GM19468 (cell line): ENCODE measurements at regions not wholly inside any gene's neighbourhood (a gene's known extent, or its start where the extent isn't known, plus 50 kb on each side); places are given as distances from the start of the nearest gene placed in this dataset.
"Not testable (repeated sequence)": the region's sequence is repeated elsewhere in the genome, so short reads cannot be mapped to it uniquely, and the experiment has no call there.

Source experiments
- ATAC-seq: cut with Tn5 transposase; IDR thresholded peaks from one replicate; pipeline ENCODE4 v1.9.1; 2021; ENCODE audit warnings: mild to moderate bottlenecking, moderate library complexity, moderate number of reproducible peaks; ENCODE audit not compliant: unreplicated experiment; ENCODE audit errors: extremely low read depth

GRCh38 chr12:83889745-83890144, 1022.9 kb downstream of the SLC6A15 start:
- no peak for ATAC-seq

DNA sequence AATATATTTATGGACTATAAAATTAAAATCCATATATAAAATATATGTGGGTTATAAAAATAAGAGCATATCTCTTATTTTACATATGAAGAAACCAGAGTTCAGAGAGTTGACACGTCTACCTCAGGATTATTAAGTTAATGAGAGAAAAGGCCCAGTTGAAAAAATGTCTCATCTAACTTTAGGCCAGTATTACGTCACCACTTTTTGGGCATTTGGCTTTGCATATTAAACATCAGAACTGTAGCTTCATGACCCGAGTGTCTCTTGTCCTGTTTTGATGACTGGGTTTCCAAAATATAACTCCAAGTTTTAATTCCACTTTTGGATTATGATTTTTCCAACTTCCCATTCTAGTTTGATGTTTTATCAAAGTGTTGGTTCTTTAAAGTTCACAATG, 1026.1 kb downstream of the SLC6A15 start:
- ATAC-seq = no peak

GRCh38 chr12:83870921-83871599, 1041.5 kb downstream of the SLC6A15 start:
- ATAC-seq = not testable (repeated sequence)

DNA sequence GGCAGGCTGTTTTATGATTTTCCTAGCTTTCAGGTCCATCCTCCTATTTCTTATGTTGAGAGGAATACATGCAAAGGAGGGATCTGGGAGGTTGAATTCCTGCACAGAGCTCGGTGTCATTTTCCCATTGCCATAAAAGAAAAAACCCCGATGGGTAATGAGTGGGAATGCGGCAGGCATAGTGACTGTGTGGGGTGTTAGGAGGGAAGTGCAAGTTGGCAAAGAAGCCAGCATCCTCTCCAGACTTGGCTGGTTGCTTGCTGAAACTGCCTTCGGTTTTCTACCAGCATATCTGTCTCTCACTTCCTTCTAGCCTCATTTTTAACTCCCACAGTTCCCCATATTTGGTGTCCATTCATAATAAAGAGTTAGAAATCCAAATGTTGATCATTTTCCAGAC, 1046.1 kb downstream of the SLC6A15 start:
- no peak for ATAC-seq

DNA sequence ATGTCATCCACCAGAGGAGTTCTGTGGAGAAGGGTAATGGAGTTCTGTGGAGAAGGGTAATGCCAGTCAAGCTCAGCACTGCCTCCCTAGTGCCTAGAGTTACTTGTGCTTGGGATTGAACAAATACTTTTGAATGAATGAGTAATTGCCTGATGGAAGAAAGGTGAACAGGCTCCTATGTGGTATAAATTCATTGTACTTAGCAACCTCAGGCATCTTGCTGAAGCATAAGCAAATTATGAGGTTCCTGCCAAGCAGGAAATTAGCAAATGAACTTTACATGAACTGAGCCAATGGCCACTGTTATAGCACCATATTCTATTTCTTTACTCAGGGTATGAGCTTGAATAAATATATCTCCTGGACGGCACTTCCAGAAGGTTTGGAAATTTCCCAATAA, 1047.2 kb downstream of the SLC6A15 start:
- no peak for ATAC-seq

- ATAC-seq = no peak
Observed at GRCh38 chr12:83864054-83864453, 1048.5 kb downstream of the SLC6A15 start.

DNA sequence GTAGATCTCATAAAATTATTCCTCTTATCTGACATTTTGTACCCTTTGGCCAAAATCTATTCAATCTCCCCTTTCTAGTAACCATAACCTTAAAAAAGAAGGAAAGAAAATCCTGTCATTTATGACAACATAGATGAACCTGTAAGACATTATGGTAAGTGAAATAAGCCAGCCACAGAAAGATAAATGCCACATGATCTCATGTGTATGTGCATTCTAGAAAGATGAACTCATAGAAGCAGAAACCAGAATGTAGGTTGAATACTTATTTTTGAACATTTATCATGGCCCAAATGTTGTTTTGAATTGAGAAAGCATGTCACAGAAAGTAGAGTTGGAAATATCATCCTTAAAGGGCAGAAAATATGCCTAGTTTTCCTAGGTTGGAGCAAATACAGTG, 1053.6 kb downstream of the SLC6A15 start:
- ATAC-seq = no peak

DNA sequence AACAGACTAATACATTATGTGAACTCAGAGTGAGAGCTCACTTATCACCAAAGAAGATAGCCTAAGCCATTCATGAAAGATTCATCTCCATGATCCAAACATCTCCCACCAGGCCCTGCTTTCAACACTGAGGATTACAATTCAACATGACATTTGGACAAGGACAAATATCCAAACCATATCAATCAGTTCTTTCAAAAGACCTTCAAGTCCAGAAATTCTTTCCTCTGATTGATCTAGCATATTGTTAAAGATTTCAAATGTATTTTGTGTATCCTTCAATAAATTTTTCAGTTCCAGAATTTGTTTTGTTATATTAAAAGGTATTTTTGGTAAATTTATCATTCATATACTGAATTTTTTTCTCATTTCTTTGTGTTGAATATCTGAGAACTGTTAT, 1055.8 kb downstream of the SLC6A15 start:
- no peak for ATAC-seq

DNA sequence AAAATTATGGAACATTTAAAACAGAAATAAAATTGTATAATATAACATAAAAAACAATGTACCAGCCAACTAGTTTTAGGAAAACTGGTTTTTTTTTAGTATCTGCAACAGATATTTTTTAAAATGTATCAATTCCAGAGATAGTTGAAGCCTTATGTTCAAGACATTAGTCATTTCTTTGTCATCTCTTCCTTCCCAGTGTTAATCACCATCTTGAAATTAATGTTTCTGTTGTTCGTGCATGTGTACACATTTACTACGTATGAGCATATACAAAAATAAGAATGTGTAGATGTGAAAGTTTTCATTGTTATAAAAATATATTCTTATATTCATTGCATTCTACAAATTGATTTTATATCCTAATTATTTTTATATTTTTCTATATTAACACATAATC, 1062.1 kb downstream of the SLC6A15 start:
- ATAC-seq = no peak

- ATAC-seq = no peak
Observed at GRCh38 chr12:83848702-83849101, 1063.9 kb downstream of the SLC6A15 start.

DNA sequence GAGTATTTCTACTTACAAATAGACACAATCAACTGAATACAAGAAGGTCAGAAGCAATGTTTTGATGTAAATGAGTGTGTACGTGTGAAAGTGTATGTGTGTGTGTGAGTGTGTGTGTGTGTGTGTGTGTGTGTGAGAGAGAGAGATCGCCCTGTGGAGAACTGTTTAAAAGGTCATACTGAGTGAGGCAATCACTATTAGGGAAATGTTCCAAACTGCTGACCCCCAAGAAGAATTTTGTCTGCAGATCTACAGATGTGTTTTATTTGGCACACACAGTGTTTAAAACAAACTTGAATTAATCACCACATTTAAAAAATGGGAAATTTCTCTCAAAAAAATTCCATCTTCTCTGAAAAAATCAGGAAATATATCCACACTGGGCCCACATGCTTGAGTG, 1069.1 kb downstream of the SLC6A15 start:
- ATAC-seq = no peak

DNA sequence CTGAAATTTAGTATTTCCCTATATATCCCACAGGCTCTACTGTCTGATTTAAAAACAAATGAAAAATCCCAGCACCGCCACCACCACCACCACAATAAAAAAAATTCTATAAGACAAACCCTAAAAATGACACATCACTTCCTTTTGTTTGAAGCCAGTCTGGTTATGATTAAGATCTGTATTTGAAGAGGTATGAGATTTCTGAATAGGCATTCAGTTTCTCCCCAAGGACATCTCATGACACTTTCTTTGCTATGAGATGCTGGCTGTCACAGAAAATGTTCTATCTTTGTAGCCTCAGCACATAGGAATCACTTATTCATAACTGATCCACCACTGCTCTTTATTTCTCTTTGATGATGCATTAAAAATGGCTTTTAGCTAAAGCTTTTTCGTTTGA, 1071.0 kb downstream of the SLC6A15 start:
- ATAC-seq = no peak

- ATAC-seq = no peak
Observed at GRCh38 chr12:83827860-83828259, 1084.7 kb downstream of the SLC6A15 start.

- no peak for ATAC-seq
Observed at GRCh38 chr12:83827193-83827592, 1085.4 kb downstream of the SLC6A15 start.

DNA sequence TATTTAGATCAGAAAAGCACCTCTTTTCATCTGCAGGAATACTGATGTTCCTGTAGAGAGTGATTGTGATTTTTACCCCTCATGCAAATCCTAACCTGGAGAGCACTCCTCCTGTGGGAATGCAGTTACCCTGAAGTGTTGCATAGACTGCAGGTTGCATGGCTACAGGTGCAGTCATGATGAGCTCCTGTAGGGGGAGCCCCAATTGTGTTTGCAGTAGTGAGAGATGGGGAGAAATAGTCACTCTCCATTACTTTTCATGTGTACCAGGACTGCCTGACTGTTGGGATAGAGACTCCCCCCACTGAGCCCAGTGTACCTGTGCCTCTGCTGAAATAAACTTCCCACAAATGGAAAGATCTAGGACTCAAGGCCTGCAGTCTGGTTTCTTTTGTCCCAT, 1086.5 kb downstream of the SLC6A15 start:
- ATAC-seq = peak; percentile 41

DNA sequence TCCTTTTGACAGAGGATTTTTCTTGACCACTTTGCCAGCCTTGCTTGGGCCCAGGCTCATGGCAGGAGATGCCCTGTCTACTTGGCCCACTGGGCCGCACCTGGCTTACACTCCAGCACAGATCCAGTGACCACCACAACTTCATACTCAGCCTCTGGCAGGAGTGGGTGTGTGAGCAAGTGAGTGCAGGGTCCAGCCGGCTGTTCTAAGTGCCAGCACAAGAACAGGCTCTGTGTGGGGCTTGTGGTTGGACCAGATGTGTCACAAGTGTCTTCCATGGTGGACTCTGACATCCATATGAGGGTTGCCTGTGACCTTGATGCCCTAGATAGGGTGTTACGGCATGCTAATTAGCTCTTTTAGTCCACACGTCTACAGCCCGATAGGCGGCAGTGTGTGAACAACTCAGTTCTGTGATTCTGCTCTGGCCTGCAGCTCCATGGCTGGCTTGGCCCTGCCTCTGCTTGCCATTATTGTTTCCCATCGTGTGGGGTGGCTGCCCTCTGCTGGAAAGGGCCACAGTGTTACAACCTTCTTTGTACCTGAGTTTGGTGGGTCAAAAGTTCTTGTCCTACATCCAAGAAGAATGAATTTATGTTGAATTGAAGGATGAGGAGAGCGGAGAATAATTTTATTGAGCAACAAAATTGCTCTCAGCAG, 1089.1 kb downstream of the SLC6A15 start:
- ATAC-seq = peak; percentile 88

GRCh38 chr12:83821967-83822366, 1090.6 kb downstream of the SLC6A15 start:
- no peak for ATAC-seq

GRCh38 chr12:83818881-83819280, 1093.7 kb downstream of the SLC6A15 start:
- ATAC-seq = no peak

- ATAC-seq = no peak
Observed at GRCh38 chr12:83817730-83818129, 1094.9 kb downstream of the SLC6A15 start.

DNA sequence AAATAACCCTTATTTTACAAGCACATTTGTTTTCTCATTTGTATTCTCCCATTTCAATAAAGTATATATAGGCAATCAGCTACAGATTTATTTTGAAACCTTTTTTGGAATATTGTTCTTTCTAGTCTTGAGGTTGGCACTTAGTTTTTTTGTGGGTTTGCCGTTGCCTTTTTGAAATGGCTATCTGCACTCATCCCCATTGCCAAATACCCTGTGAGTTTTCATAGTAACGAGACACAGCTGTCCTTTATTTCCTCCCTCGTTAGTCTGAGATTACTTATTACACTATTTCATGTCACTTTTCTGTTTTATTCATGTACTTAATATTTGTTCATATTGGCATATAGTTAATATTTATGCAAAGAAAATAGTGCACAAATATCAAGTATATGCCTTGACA, 1104.0 kb downstream of the SLC6A15 start:
- ATAC-seq = no peak

DNA sequence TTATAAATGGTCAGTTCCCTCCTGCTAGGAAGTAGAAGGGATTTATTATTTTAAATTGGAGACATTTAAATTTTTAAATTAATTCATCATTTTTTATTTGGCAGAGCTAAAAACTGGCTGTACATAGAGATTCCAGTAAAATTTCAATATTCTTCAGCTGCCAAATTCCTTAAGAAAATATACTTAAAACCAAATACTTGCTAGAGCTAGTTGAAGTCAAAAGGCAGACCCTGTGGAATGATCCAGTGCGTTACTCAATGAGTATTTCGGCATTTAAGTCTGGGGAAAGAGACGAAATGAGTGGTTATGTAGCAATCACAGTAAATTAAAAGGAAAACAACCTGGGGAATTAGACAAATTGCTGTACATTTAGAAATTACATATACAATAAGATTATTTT, 1104.7 kb downstream of the SLC6A15 start:
- ATAC-seq = no peak

DNA sequence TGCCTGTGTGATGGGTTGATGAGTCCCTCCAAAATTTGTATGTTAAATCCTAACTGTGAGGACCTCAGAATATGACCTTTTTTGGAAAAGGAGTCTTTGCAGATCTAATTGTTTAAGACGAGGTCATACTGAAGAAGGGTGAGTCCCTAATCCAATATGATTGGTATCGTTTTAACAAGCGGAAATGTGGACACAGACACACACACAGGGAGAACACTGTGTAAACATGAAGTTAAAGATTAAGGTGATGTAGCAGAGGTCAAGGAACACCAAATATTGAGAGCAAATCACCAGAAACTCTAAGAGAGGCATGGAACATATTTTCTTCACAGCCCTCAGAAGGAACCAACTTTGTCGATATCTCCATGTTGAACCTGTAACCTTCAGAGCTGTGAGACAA, 1106.7 kb downstream of the SLC6A15 start:
- ATAC-seq = no peak
